ENCODE measurements at regions not wholly inside any gene's neighbourhood (a gene's known extent, or its start where the extent isn't known, plus 50 kb on each side); places are given as distances from the start of the nearest gene placed in this dataset.

DNA sequence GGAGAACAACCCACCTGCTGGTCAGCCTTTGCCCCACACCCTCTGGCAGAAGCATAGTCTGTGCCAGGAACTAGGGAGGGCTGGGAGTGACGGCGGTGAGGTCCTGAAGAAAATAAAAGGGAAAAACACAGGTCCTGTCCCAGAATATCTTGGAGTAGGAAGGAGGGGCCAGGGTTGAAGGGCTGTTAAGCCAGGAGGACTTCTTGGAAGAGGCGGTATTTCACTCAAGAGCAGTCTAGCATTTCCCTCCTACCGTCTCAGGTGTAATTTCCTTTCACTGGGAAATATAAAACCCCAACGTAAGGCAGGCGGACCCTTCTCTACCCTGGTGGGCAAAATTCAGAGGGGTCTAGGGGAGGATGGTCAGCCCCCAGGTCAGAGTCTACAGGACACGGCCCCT lies 72.7 kb upstream of the TTC34 start:
- TF ChIP-seq, protein P1, sequence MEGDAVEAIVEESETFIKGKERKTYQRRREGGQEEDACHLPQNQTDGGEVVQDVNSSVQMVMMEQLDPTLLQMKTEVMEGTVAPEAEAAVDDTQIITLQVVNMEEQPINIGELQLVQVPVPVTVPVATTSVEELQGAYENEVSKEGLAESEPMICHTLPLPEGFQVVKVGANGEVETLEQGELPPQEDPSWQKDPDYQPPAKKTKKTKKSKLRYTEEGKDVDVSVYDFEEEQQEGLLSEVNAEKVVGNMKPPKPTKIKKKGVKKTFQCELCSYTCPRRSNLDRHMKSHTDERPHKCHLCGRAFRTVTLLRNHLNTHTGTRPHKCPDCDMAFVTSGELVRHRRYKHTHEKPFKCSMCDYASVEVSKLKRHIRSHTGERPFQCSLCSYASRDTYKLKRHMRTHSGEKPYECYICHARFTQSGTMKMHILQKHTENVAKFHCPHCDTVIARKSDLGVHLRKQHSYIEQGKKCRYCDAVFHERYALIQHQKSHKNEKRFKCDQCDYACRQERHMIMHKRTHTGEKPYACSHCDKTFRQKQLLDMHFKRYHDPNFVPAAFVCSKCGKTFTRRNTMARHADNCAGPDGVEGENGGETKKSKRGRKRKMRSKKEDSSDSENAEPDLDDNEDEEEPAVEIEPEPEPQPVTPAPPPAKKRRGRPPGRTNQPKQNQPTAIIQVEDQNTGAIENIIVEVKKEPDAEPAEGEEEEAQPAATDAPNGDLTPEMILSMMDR (IDR thresholded peaks at IDR 0.05; ENCODE audit: insufficient read depth, low read length, poor library complexity, severe bottlenecking): no peak
- TF ChIP-seq EZH2phosphoT487 (conservative IDR thresholded peaks at IDR 0.05; ENCODE audit: low read length): no peak

All from SU-DHL-6 (cell line).